Natural killer cell treated with Interleukin-12 subunit alpha and Interleukin-12 subunit beta and Interleukin-15 and Interleukin-18, amount 100 ng/mL, for 72 hours (primary cell): ENCODE measurements at regions not wholly inside any gene's neighbourhood (a gene's known extent, or its start where the extent isn't known, plus 50 kb on each side); places are given as distances from the start of the nearest gene placed in this dataset.
A peak's percentile ranks its signal among the peaks of the same experiment; 100 is the strongest.
"Not testable (repeated sequence)": the region's sequence is repeated elsewhere in the genome, so short reads cannot be mapped to it uniquely, and the experiment has no call there.

Source experiments
- ATAC-seq, 2 donors: fragments of 150-1000 bp; cut with Tn5 transposase in 1 of 2; sonication (Bioruptor Pico), chemical (Tn5 transposase) in 1 of 2; 2 replicates each; pipeline ENCODE4 v1.10.0; 2021
- DNase-seq: peaks from one replicate; pipeline ENCODE4 v3.0.0; 2022; ENCODE audit warnings: low spot score
- H3K27ac Mint-ChIP-seq, 2 donors: 1 replicate in 1 of 2; 2 replicates in 1 of 2; pipeline ENCODE4 v1.8.0; 2022; ENCODE audit warnings: mixed read lengths in 2 of 2, mild to moderate bottlenecking in 1 of 2, moderate library complexity in 1 of 2
- H3K27me3 Mint-ChIP-seq, 2 donors: 1 replicate in 1 of 2; 2 replicates in 1 of 2; pipeline ENCODE4 v1.8.0; 2022; ENCODE audit warnings: mixed read lengths in 2 of 2
- H3K36me3 Mint-ChIP-seq: one replicate; pipeline ENCODE4 v1.8.0; 2022; ENCODE audit warnings: mixed read lengths
- H3K4me1 Mint-ChIP-seq, 2 donors: 1 replicate in 1 of 2; 2 replicates in 1 of 2; pipeline ENCODE4 v1.8.0; 2022; ENCODE audit warnings: low read depth in 2 of 2, mixed read lengths in 2 of 2, mild to moderate bottlenecking in 1 of 2
- H3K4me3 Mint-ChIP-seq: one replicate; pipeline ENCODE4 v1.8.0; 2022; ENCODE audit warnings: mixed read lengths
- H3K9me3 Mint-ChIP-seq: 2 replicates; pipeline ENCODE4 v1.8.0; 2022; ENCODE audit warnings: mixed read lengths

GRCh38 chr7:47085491-47086275 lies 496.2 kb downstream of the TNS3 start:
- H3K36me3 Mint-ChIP-seq, result no peaks in the 10 kb centered on the region
- no peak overlapping the region for H3K27ac Mint-ChIP-seq
- ATAC-seq (no peak), DNase-seq (no peak)
- H3K4me3 Mint-ChIP-seq, result no peak overlapping the region
- no peaks in the 10 kb centered on the region for H3K9me3 Mint-ChIP-seq
- no peaks in the 10 kb centered on the region for H3K4me1 Mint-ChIP-seq
- peaks cover 0 to 9% of the 10 kb centered on the region in 2 donors for H3K27me3 Mint-ChIP-seq

- no peaks in the 10 kb centered on the region for H3K9me3 Mint-ChIP-seq
- H3K36me3 Mint-ChIP-seq, result no peaks in the 10 kb centered on the region
- H3K27me3 Mint-ChIP-seq, result peaks cover 2 to 17% of the 10 kb centered on the region in 2 donors
- no peak overlapping the region for H3K4me3 Mint-ChIP-seq
- H3K4me1 Mint-ChIP-seq, result no peaks in the 10 kb centered on the region
- no peak for DNase-seq
- ATAC-seq, result no peak
- no peak overlapping the region for H3K27ac Mint-ChIP-seq
Measured at GRCh38 chr7:47083476-47084250, 498.2 kb downstream of the TNS3 start.

DNA sequence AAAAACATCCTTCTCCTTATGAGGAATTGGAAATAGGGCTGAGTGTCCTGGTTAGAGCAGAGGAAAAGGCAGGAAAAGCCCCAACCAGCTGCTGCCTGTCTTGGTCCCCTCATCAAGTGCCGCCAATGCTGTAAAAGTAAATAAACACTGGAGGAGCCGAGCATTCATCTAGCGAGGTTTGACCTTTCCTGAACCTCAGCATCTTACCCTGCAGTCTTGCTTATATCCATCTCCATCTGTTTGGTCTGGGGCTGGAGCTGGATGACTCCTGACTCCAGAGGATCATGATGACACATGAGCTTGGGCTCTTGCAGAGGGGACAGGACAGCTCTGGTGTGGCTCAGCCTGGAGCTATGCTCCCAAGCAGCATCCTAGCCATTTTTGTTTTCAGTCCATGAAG lies 501.1 kb downstream of the TNS3 start:
- H3K4me3 Mint-ChIP-seq, result no peak overlapping the region

GRCh38 chr7:47078241-47078640 lies 503.7 kb downstream of the TNS3 start:
- Mint-ChIP-seq H3K27me3 (peaks cover 2 to 23% of the 10 kb centered on the region in 2 donors), H3K4me1 (no peaks in the 10 kb centered on the region), H3K36me3 (no peaks in the 10 kb centered on the region), H3K4me3 (no peak overlapping the region), H3K9me3 (no peaks in the 10 kb centered on the region), H3K27ac (no peak overlapping the region)
- no peak for ATAC-seq
- no peak for DNase-seq

More for the DNA sequence above, 501.1 kb downstream of the TNS3 start:
- DNase-seq (no peak), ATAC-seq (no peak)
- no peak overlapping the region for H3K27ac Mint-ChIP-seq
- H3K36me3 Mint-ChIP-seq, result no peaks in the 10 kb centered on the region
- peaks cover 2 to 17% of the 10 kb centered on the region in 2 donors for H3K27me3 Mint-ChIP-seq
- no peaks in the 10 kb centered on the region for H3K9me3 Mint-ChIP-seq
- H3K4me1 Mint-ChIP-seq, result no peaks in the 10 kb centered on the region

- H3K27me3 Mint-ChIP-seq, result peaks cover 2 to 16% of the 10 kb centered on the region in 2 donors
- no peaks in the 10 kb centered on the region for H3K36me3 Mint-ChIP-seq
- no peak overlapping the region for H3K4me3 Mint-ChIP-seq
- H3K27ac Mint-ChIP-seq, result no peak overlapping the region
- no peak for DNase-seq
- no peaks in the 10 kb centered on the region for H3K9me3 Mint-ChIP-seq
- no peaks in the 10 kb centered on the region for H3K4me1 Mint-ChIP-seq
- no peak for ATAC-seq
Measured at GRCh38 chr7:47074702-47075153, 507.2 kb downstream of the TNS3 start.

DNA sequence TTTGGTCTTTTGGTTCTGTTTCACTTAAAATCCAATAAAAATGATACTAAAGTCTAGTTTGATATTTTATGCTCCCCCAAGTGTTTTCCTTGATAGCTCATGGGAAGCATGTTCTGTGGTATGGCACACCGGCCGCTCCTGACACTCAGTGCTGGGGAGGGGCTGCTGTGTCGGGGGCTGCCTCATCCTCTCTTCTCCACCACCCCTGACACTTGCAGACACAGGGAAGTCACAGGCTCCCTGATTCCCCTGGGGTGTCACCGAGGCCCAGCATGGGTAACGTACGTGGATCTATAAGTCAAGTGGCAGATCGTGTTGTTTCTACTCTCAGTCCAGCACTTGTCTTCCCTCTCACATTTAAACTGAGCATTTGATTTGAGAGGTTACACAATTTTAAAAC lies 508.6 kb downstream of the TNS3 start:
- Mint-ChIP-seq H3K9me3 (no peaks in the 10 kb centered on the region), H3K4me1 (no peaks in the 10 kb centered on the region), H3K36me3 (no peaks in the 10 kb centered on the region), H3K27ac (no peak overlapping the region), H3K4me3 (no peak overlapping the region), H3K27me3 (peaks cover 0 to 7% of the 10 kb centered on the region in 2 donors)
- DNase-seq (no peak), ATAC-seq (no peak)

- Mint-ChIP-seq H3K27ac (no peak overlapping the region), H3K4me1 (no peaks in the 10 kb centered on the region)
Measured at GRCh38 chr7:47071866-47072265, 510.0 kb downstream of the TNS3 start.

GRCh38 chr7:47069385-47070076 lies 512.4 kb downstream of the TNS3 start:
- H3K4me3 Mint-ChIP-seq, result no peak overlapping the region
- no peak for ATAC-seq
- no peaks in the 10 kb centered on the region for H3K4me1 Mint-ChIP-seq
- peaks cover 0 to 13% of the 10 kb centered on the region in 2 donors for H3K27me3 Mint-ChIP-seq
- peaks cover 3% of the 10 kb centered on the region for H3K9me3 Mint-ChIP-seq
- H3K27ac Mint-ChIP-seq, result no peak overlapping the region
- no peaks in the 10 kb centered on the region for H3K36me3 Mint-ChIP-seq
- DNase-seq, result no peak

More at GRCh38 chr7:47071866-47072265, 510.0 kb downstream of the TNS3 start:
- DNase-seq (no peak), ATAC-seq (peak in 1 of 2 donors; percentile 38)
- no peaks in the 10 kb centered on the region for H3K9me3 Mint-ChIP-seq
- H3K36me3 Mint-ChIP-seq, result no peaks in the 10 kb centered on the region
- peaks cover 0 to 7% of the 10 kb centered on the region in 2 donors for H3K27me3 Mint-ChIP-seq
- H3K4me3 Mint-ChIP-seq, result no peak overlapping the region

DNA sequence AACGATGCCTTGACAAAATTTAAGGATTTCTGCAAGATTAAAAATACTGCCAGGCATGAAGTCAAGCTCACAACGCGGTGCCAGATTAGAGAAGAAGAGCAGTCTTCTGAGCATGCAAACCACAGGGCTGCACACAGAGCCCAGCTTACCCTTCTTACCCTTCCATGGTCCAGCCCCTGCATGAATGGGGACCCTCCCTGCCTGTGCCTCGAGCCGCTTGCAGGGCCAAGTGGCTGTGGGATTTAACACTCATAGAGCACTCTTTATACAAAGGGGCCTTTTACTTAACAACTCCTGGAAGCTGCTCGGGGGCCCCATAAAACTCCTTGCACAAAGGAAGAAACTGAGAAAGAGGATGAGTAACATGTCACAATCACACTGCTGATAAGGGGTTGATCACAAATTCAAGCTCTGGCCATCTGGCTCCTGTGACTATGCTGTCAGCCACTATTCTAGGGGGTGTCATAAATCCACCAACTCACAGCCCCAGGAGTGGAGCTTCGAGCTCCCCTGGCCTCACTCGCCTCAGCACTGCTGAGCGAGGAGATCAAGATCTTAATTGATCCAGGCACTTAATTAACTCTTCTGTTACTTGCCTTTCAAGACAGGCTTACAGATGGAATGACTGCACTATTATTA lies 514.8 kb downstream of the TNS3 start:
- DNase-seq (no peak), ATAC-seq (peak in 1 of 2 donors; percentile 36)
- H3K36me3 Mint-ChIP-seq, result no peaks in the 10 kb centered on the region

GRCh38 chr7:47056731-47057130 lies 525.2 kb downstream of the TNS3 start:
- ATAC-seq (no peak), DNase-seq (no peak)
- Mint-ChIP-seq H3K4me1 (no peaks in the 10 kb centered on the region), H3K27ac (no peak overlapping the region), H3K36me3 (no peaks in the 10 kb centered on the region), H3K9me3 (no peaks in the 10 kb centered on the region), H3K4me3 (no peak overlapping the region), H3K27me3 (peaks cover 9 to 22% of the 10 kb centered on the region in 2 donors)

More for the DNA sequence above, 514.8 kb downstream of the TNS3 start:
- H3K9me3 Mint-ChIP-seq, result peaks cover 3% of the 10 kb centered on the region
- no peaks in the 10 kb centered on the region for H3K4me1 Mint-ChIP-seq
- no peak overlapping the region for H3K4me3 Mint-ChIP-seq
- peaks cover 0 to 19% of the 10 kb centered on the region in 2 donors for H3K27me3 Mint-ChIP-seq
- no peak overlapping the region for H3K27ac Mint-ChIP-seq

DNA sequence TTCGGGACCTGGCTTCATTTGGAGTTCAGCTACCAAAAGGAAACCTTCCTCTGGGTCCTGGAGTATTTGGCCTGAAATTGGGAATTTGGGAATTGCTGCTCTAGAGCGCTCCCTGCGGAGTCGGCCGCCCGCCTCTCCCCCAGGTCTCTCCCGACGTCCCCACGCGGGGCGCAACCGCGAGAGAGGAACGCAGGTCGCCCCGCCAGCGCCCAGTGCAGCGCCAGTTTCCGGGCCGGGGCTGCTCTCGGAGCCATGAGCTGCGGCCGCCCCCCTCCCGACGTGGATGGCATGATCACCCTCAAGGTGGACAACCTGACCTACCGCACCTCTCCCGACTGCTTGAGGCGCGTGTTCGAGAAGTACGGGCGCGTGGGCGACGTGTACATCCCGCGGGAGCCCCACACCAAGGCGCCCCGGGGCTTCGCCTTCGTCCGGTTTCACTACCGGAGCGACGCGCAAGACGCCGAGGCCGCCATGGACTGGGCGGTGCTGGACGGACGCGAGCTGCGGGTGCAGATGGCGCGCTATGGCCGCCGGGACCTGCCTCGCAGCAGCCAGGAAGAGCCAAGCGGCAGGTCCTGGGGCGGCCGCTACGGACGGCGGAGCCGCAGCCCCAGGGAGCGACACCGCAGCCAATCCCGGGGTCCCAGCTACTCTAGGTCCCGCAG lies 529.2 kb downstream of the TNS3 start:
- H3K9me3 Mint-ChIP-seq, H3K4me3 Mint-ChIP-seq, H3K36me3 Mint-ChIP-seq, DNase-seq, H3K4me1 Mint-ChIP-seq, H3K27ac Mint-ChIP-seq: not testable (repeated sequence)
- peak in 1 of 2 donors; percentile 36 for ATAC-seq
- peaks cover 9 to 18% of the 10 kb centered on the region in 2 donors for H3K27me3 Mint-ChIP-seq

- Mint-ChIP-seq H3K27ac (no peak overlapping the region), H3K4me1 (no peaks in the 10 kb centered on the region), H3K27me3 (peaks cover 7 to 9% of the 10 kb centered on the region in 2 donors), H3K36me3 (no peaks in the 10 kb centered on the region), H3K9me3 (peaks cover 3% of the 10 kb centered on the region), H3K4me3 (no peak overlapping the region)
- no peak for DNase-seq
- no peak for ATAC-seq
Measured at GRCh38 chr7:47049234-47049774, 532.6 kb downstream of the TNS3 start.

DNA sequence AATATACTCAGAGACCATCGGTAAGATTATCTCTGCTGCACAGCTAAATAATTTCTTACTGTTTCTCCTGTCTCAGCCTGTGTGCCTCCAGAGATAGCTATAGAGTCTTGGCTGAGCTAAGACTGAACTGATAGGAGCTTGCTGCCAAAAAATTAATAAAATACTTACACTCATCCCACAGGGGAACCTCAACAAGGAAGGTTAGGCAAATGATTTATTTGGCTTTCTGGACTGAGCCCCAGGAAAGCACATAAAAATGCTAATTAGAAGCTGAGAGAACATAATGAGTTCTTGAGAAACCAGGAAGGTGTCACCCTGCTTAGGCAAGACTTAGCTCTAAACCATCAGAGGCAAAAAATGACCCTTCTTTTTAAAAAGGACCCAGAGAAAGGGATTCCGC lies 534.5 kb downstream of the TNS3 start:
- DNase-seq (no peak), ATAC-seq (no peak)
- Mint-ChIP-seq H3K4me1 (no peaks in the 10 kb centered on the region), H3K36me3 (no peaks in the 10 kb centered on the region), H3K9me3 (peaks cover 3% of the 10 kb centered on the region), H3K27ac (no peak overlapping the region), H3K27me3 (peaks cover 0 to 2% of the 10 kb centered on the region in 2 donors), H3K4me3 (no peak overlapping the region)
